Coronary artery (tissue), 2 donors: ENCODE measurements at regions not wholly inside any gene's neighbourhood (a gene's known extent, or its start where the extent isn't known, plus 50 kb on each side); places are given as distances from the start of the nearest gene placed in this dataset.
"Not testable (repeated sequence)": the region's sequence is repeated elsewhere in the genome, so short reads cannot be mapped to it uniquely, and the experiment has no call there.

Source experiments
- DNase-seq: peaks from one replicate; pipeline ENCODE4 v3.0.0-alpha.2; 2017; ENCODE audit warnings: low spot score
- H3K27ac ChIP-seq, 2 donors: fragments of 200-600 bp; sonication (generic); one replicate each; pipeline ENCODE4 v1.5.1; 2016 to 2019
- H3K4me3 ChIP-seq: fragments of 200-600 bp; sonication (generic); 2 replicates; pipeline ENCODE4 v1.5.1; 2016; ENCODE audit warnings: mild to moderate bottlenecking, moderate library complexity
- CTCF ChIP-seq: fragments of 200-600 bp; sonication (generic); IDR thresholded peaks from one replicate; pipeline ENCODE4 v1.5.1; 2019; ENCODE audit warnings: antibody characterized with exemption

GRCh38 chr2:210730672-210731071 is 174.3 kb downstream of the CPS1 start:
- Histone ChIP-seq H3K4me3 (no peak overlapping the region), H3K27ac (no peak overlapping the region)
- no peak for TF ChIP-seq CTCF
- DNase-seq = no peak

DNA sequence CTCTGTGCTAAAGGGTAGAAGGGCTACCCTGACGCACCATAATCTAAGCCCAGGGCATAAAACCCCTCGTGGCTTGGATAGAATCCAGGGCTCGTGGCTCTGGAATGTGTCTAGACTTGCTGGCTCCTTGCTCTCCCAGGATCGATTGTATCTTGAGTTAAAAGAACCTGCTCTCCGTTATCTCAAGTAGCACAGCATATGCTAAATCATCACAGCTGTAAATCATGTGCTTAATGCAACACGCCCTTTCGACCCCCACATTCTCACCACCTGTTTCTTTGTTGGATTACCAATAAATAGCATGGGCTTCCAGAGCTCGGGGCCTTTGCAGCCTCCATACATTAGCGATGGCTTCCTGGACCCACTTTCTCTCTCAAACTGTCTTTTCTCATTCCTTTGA is 190.4 kb downstream of the CPS1 start:
- not testable (repeated sequence) for H3K4me3 ChIP-seq, H3K27ac ChIP-seq, DNase-seq

GRCh38 chr2:210752532-210752931 is 196.1 kb downstream of the CPS1 start:
- no peak overlapping the region for H3K4me3 ChIP-seq
- no peak overlapping the region for H3K27ac ChIP-seq
- no peak for DNase-seq
- TF ChIP-seq CTCF = no peak

DNA sequence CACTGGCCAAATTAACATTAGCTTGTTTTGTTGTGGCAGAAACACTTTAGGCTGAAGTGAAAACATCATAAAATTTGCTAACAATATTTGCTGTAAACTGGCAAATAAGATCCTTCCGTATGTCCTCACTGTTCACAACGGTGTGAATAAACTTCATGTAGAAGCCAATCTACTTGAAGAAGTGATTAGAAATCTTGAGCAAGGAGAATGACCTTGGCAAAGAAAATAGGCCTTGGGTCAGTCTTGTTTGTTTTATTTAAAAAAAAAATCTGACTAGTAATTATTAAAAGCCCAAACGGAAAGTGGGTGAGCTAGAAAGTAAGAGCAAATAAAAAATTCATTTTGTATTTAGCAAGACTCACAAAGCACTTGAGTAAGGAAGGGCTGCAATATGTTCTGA is 197.0 kb downstream of the CPS1 start:
- H3K27ac ChIP-seq = no peak overlapping the region
- no peak for DNase-seq
- no peak for TF ChIP-seq CTCF
- H3K4me3 ChIP-seq = no peak overlapping the region

GRCh38 chr2:210756855-210757254 is 200.5 kb downstream of the CPS1 start:
- DNase-seq = no peak
- no peak for TF ChIP-seq CTCF
- H3K4me3 ChIP-seq = no peak overlapping the region
- no peak overlapping the region for H3K27ac ChIP-seq

- no peak for TF ChIP-seq CTCF
- Histone ChIP-seq H3K27ac (no peak overlapping the region), H3K4me3 (no peak overlapping the region)
- DNase-seq = no peak
These were observed 206.5 kb downstream of the CPS1 start for GRCh38 chr2:210762604-210763588.

- H3K27ac ChIP-seq = no peak overlapping the region
- no peak for DNase-seq
- TF ChIP-seq CTCF = no peak
- no peak overlapping the region for H3K4me3 ChIP-seq
These were observed 212.0 kb downstream of the CPS1 start for GRCh38 chr2:210768329-210768910.
